Liver (tissue), 3 donors: ENCODE measurements at regions not wholly inside any gene's neighbourhood (a gene's known extent, or its start where the extent isn't known, plus 50 kb on each side); places are given as distances from the start of the nearest gene placed in this dataset.

Experiments used
- ATF3 ChIP-seq: IDR thresholded peaks from 2 replicates; pipeline ENCODE4 v1.6.1; 2016; ENCODE audit warnings: antibody characterized with exemption
- CTCF ChIP-seq: fragments of 150-350 bp; IDR thresholded peaks from 2 replicates; pipeline ENCODE4 v1.5.1; 2017; ENCODE audit warnings: improper control_type of control experiment, low read depth, low read length; ENCODE audit not compliant: missing input control
- EGR1 ChIP-seq, 2 donors: IDR thresholded peaks; 2 replicates each; pipeline ENCODE4 v1.6.1; 2016 to 2018; ENCODE audit warnings: antibody characterized with exemption in 2 of 2, low read depth in 2 of 2
- FOXA1 ChIP-seq: IDR thresholded peaks from 2 replicates; pipeline ENCODE4 v1.6.1; 2016; ENCODE audit warnings: antibody characterized with exemption
- GABPA ChIP-seq, 2 donors: IDR thresholded peaks in 1 of 2; conservative IDR thresholded peaks in 1 of 2; 2 replicates each; pipeline ENCODE4 v1.6.1; 2016; ENCODE audit warnings: antibody characterized with exemption in 2 of 2, mild to moderate bottlenecking in 1 of 2, moderate library complexity in 1 of 2
- HNF4G ChIP-seq: IDR thresholded peaks from 2 replicates; pipeline ENCODE4 v1.6.1; 2016; ENCODE audit warnings: antibody characterized with exemption
- MAX ChIP-seq: IDR thresholded peaks from 2 replicates; pipeline ENCODE4 v1.6.1; 2016; ENCODE audit warnings: antibody characterized with exemption
- RAD21 ChIP-seq, 2 donors: IDR thresholded peaks; 2 replicates each; pipeline ENCODE4 v1.6.1; 2016; ENCODE audit warnings: antibody characterized with exemption in 2 of 2, mild to moderate bottlenecking in 2 of 2
- REST ChIP-seq: IDR thresholded peaks from 2 replicates; pipeline ENCODE4 v1.6.1; 2016; ENCODE audit warnings: antibody characterized with exemption, mild to moderate bottlenecking
- RXRA ChIP-seq, 2 donors: IDR thresholded peaks; 2 replicates each; pipeline ENCODE4 v1.6.1; 2017 to 2018; ENCODE audit warnings: antibody characterized with exemption in 2 of 2, mild to moderate bottlenecking in 1 of 2
- SP1 ChIP-seq: IDR thresholded peaks from 2 replicates; pipeline ENCODE4 v1.6.1; 2018; ENCODE audit warnings: antibody characterized with exemption, mild to moderate bottlenecking
- YY1 ChIP-seq: IDR thresholded peaks from 2 replicates; pipeline ENCODE4 v1.6.1; 2016; ENCODE audit warnings: antibody characterized with exemption, mild to moderate bottlenecking
- ZBTB33 ChIP-seq: IDR thresholded peaks from 2 replicates; pipeline ENCODE4 v1.6.1; 2016; ENCODE audit warnings: antibody characterized with exemption
- donor health status: healthy.
- donor health status: healthy.

- TF ChIP-seq HNF4G (no peak), CTCF (no peak), MAX (no peak), GABPA (IDR thresholded peaks at IDR 0.05 in 1 of 2, conservative IDR thresholded peaks at IDR 0.05 in 1 of 2) (no peak), SP1 (no peak), EGR1 (IDR thresholded peaks at IDR 0.05; ENCODE audit: low read depth in 2 of 2) (no peak), ATF3 (no peak), RAD21 (IDR thresholded peaks at IDR 0.05) (no peak), ZBTB33 (no peak), RXRA (IDR thresholded peaks at IDR 0.05) (no peak), REST (no peak), YY1 (no peak), FOXA1 (no peak)
Measured at GRCh38 chr11:10984250-10984649, 126.4 kb upstream of the ZBED5 start.
